NCI-H2196 (cell line): ENCODE measurements at regions not wholly inside any gene's neighbourhood (a gene's known extent, or its start where the extent isn't known, plus 50 kb on each side); places are given as distances from the start of the nearest gene placed in this dataset.
"Not testable (repeated sequence)": the region's sequence is repeated elsewhere in the genome, so short reads cannot be mapped to it uniquely, and the experiment has no call there.

Experiments
- DNase-seq: peaks from one replicate; lab custom pipeline; 2025; ENCODE audit not compliant: unreplicated experiment; lab: John Stamatoyannopoulos, UW

DNA sequence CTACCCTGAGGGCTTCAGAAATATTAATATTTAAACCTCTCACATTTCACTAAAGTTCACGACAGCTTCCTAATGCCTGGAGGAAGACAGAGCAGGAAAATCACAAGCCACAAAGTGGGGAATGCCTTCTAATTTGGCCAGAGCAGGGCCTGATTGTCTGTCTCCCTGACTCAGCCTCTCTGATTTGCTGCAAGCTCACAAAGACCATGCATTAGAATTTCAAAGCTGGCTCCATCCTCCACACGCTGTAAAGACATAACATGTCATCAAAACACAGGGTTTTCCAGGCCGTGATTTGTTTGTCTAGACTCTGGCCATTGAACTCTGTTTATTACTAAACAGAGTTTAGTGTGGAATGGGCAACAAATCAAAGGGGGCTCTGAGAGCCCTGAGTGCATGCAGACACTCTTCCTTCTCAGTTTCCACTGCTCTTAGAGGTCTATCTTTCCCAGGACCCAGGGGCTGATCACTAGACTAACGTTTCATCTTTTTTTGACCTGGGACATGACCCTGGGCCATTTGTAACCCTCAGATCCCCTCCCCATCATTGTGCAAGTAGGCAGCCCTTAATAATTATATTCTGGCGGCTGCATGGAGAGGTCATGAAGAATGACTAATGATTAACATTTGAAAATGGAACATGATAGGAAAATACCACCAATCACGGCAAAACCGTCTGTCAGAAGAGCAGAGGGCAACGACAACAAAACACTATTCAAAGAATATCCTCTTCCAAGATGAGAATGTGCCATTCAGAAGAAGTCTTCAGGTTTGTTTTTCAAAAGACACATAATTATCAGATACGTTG, 140.2 kb downstream of the ENC1 start:
- no peak for DNase-seq

DNA sequence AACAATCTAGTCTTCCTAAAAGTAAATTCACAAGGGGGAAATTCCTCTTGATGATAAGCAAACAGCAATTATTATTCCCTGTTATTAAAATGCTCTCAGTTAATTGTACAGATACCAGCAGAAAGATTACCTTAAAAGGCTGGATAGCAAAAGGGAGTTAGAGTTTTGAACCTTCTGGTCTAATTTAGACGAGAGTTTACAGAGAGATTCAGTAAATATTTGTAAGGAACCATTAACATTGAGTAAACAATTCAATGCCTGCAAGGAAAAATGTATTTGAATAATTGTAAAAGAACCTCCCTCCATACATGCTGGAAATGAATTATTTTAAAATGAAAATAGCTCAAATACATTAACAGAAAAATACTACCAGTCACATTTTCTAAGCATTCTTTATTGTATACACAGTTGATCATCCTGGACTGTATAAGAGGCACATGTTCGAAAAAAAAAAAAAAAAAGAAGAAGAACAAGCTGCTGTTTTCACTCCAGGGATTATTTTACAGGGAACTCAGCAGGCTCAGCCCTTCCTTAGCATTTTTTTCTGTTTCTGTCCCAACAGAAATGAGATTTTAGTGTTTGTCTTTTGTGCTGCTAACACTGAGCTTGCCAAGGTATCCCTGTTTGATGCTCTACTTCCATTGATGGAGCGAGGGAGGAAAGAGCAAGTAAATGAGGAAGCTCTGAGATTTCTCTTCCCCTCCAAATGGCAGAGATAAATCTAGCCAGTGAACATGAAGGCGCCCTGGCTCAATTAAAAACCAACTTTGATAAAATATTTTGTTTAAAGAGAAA, 141.1 kb downstream of the ENC1 start:
- no peak for DNase-seq

DNA sequence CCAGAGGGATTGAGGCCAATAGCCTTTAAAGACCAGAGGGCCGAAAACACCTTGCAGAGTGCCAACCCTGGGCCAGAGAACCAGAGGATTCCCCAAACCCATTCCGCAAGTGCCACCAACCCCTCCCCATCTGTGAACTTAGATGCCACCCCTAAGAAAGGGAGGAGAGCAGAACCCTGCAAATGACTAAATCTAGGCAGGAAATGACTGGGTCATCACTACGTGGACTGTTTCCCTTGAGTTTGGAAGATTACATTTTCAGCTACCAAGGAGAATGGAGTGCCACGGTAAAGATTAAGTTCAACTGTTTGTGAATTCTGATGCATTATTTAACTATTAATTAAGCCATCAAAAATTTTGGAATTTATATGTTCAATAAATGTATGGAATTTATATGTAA, 142.8 kb downstream of the ENC1 start:
- DNase-seq = no peak

DNA sequence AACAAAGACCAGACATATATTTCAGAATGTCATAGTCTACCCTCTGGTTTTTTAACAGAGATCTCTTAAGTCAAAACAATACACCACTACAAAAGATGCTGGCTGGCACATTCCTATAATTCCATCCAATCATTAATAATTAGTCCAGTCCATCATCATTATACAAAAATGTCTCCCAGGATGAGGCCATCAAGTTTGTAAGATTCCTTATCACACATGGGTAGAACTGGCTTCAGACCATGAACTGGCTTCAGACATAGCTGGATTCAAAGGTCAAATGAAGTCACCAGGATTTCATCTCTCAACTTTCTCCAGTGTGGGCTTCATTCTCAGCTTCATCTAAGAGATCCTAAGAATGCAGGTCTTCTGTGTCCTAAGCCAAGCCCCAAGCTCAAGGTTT, 147.1 kb downstream of the ENC1 start:
- no peak for DNase-seq

DNA sequence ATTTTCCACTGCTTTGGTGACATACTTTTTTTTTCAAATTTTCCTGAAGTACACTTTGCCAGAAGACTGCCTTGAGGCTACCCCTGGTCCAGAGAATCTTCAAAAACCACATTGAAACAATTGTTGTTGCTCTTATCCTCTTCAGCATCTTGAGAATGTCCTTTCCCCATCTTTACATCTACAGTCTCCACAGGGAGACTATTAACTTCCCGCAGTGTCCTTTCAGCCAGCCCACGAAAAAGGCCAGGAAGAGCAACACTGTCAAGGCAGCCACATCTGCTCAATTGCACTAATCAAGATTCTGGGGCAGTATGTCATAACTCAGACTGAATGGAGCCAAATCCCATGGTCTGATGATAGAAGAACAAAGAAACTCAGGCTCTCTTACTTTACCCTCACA, 148.3 kb downstream of the ENC1 start:
- no peak for DNase-seq

DNA sequence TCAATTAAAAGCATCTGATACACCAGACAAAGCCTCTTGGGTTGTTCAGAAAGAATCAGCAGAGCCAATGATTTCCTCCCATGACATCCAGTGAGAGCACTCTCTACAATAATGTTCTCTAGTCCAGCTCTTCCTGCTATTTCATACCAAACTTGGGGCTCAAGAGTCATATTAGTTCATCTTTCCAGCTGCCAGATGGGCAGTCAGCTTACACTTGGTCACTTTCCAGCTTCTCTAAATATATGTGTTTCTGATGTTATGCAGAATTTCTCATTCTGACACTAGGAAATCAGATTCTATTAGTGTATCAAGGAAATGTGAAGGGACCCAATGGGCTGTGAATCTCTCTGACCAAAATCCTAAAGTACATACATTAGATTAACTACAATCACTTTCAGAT, 148.9 kb downstream of the ENC1 start:
- no peak for DNase-seq

DNA sequence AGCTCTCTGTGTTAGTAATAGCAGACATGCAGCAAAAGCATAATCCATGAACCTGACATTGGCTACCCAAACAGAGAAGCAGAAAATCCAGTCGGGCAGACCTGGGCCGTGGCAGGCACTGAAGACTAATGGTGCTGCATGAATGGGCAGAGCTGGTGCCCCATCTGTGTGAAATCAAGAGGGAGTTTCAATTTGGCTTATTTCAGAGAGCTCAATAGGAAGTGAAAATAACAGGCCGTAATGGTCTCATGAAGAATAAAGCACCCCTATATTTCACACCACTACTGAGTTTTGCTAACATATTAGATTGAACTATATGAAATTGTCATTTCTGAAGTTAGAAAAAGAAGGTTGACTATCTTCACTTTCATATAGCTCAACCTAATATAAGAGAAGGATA, 149.7 kb downstream of the ENC1 start:
- no peak for DNase-seq

DNA sequence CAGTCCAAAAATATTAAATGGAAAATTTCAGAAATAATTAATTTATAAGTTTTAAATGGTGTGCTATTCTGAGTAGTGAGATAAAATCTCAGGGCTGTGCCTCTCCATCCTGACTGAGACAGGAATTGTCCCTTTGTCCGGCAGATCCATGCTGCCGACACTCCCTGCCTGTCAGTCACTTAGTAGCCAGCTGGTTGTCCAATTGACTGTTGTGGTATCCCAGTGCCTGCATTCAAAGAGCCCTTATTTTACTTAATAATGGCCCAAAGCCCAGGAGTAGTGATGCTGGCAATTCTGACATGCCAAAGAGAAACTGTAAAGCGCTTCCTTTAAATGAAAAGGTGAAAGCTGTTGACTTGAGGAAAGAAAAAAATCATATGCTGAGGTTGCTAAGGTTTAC, 157.5 kb downstream of the ENC1 start:
- no peak for DNase-seq

DNA sequence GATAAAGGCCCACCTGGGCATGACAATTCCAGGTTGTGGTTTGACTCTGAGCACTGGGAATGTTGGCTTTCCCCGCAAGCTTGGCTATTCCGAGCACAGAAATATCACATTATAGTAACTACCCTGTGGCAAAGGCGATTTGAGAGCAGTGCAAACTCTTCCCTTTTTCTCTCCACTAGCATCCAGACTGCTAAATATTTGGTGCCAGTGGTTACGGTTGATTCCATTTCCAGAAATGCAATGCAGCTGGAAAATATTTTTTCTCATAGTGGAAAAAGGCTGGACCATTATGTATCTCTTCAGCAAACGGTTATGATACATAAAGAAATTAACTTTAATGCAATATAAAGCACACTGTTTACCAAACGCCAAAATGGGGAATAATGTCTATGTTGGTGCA, 158.0 kb downstream of the ENC1 start:
- no peak for DNase-seq

DNA sequence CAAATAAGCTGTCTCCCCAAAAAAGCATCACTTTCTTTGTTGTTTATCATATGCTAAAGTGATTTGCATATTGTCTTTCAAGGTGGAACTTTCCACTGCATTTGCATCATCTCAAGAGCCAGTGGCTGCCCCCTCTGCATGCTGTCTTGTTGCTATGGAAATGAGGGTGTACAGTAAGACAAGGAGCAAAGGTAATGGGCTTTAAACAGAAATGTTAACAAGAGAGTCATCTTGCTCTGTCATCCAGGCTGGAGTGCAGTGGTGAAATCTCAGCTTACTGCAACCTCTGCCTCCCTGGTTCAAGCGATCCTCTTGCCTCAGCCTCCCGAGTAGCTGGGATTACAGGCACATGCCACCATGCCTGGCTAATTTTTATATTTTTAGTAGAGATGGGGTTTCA, 159.2 kb downstream of the ENC1 start:
- not testable (repeated sequence) for DNase-seq

DNA sequence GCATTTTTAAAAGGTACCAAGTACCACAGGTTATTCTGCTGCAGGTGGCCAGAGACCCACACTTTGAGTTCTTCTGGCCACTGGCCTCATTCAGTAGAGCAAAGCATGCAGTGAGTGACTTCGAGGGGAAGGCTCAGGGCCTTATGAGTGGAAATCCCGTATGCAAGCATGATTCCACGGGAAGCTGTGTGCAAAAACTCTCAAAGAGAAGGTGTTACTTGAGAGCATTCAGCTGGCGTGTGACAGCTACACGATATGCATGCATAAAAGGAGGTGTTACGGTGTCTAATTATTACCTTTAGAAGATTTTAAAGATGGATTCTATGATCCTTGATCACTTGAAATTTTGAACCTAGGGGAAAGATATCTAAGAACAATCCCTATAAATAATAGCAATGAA, 160.3 kb downstream of the ENC1 start:
- no peak for DNase-seq

DNA sequence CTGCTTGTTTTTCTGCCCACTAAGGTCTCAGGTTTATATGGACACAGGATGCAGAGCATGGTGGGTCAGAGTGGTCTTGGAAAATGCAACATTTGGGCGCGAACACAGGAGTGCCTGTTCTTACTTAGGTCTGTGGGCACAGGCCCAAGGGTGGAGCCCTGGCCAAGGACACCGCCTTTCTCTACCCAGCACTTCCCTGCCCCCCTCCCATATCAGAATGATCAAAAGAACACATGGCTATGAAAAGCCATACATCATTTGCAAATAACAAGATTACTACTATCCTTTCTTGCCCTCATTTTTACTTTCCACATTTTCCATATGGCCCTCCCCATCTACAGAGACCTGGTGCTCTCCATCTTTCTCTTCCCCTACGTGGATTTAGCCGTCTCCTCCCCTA, 162.2 kb downstream of the ENC1 start:
- no peak for DNase-seq

DNA sequence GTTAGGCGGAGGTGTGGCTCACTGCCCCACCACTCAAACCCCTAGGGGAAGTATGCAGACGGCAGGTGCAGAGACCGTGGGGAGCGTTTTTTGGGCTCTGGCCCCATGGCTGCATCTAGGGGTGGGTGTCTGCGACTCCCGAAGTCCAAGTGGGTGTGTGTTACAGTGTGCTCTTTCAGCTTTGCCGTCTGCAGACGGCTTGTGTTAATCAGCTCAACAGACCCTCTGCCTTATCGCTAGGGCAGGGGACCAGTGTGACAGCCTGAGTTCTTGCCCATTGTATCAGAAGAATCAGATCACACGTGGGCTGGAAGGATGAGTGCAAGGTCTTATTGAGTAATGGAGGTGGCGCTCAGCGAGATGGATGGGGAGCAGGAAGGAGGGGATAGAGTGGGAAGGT, 162.8 kb downstream of the ENC1 start:
- no peak for DNase-seq

DNA sequence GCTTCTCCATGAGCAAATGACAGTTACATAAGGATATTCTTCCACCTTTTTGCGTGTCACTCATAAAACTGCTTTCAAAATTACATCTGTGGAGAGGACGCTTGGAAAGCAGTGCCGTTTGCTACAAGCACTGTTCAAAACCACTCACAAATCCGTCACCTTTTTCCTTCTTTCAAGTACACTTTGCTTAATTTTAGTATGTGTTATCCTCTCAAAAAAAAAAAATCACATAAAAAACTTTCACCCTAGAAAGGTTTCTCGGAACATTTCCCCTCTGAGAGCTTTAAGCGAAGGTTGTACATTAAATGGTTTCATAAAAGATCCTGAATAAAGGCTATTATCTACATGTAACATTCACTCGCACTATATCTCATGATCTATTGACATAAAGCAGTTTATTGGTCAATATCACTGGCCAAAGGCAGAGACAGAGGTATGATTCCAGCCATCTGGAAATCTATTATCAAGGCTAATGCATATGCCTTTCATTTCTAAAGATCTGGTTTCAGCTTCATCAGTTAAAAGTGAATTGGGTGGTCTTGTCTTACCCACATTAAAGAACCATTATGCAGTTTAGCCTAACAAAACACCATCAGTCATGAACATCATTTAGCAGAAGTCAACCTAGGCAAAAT, 163.6 kb downstream of the ENC1 start:
- no peak for DNase-seq

DNA sequence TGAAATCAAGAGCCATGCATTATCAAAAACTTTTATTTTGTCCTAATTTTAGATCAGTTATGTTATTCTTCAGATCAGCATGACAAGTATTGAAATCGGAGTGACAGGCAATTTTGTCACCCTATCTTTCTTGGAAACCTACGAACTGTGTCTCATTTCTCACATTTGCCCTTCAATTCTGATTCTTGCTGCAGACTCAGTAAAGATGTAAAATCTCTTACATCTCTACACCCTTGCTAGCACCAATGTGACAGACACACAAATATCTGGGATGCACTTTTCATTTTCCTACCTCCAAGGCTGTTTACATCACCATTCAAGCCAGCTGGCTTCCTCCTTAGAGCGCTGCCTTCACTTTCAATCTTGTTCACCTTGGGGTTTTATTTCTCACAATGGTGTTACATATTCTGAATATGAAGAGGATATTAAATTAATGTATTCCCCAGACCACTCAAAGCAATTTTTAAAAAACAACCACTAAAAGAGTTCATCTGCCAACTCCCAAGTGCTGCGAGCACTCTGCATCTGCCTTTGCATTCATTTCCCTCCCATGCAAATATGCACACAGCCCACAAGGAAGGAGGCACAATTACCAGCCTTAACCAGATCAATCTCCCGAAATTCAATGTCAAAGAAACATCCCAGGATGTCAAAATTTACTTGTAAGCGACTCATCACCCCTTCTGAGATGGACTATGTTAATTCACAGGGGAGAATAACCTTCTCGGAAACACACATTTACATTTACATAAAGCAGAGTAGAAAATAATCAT, 164.3 kb downstream of the ENC1 start:
- no peak for DNase-seq

DNA sequence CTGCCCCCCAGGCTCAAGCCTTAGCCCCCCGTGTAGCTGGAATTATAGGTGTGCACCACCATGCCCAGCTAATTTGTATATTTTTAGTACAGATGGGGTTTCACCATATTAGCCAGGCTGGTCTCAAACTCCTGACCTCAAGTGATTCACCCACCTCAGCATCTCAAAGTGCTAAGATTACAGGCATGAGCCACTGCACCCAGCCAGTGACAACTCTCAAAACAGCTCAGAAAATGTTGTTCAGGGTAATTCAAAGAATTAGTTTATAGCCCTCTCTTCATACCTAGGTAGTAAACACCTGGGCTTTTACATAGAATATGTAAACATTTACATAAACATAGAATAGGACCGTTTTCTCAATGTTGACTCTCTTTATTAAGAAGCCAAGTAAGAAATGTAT, 168.7 kb downstream of the ENC1 start:
- DNase-seq = no peak

DNA sequence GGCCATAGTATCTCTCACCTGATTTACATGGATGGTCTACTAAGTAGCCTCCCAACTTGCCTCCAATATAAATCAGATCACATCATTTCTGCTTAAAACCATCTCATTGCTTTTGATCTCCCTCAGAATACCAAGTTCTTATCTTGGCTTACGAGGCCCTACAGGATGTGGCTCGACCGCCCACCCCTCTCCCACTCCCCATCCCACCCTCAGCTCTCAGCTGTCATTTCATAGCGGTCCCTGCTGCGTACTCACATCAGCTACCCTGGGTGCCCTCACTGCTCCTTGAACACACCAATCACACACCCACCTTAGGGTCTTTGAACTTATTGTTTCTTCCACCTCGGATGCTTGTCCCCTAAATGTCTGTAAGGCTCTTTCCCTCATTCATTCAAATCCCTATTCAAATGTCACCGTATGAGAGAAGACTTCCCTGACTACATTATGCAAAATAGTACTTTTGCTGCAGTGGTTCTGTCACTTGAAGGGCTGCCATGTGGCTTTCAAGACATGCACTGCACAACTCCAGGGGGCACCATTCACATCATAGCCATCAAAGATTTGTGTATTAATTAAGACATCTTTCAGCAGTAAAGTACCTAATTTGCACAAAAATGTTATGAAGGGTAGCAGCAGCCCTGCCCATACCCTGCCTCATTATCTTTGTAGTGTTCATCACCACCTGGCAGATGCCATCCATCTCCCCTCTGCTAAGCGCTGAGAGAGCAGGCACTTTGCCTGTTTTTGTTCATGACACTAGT, 171.1 kb downstream of the ENC1 start:
- no peak for DNase-seq

DNA sequence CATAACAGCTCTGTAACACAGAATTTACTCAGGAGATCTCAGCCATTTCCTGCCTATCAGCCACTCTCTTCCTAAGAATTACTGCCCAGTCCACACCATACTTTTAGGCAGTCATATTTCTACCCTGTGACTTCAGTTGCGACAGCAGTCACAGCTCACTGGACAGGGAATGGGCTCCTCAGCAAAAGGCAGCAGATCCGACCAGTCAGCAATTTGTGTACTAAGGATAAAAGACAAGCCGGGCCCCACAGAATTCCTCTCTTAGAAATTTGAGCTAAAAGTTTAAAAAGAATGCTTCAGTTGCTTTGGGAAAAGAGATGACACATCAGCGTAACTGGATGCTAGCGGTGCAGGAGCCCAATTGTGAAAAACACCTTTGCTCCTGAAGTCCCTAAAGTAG, 172.1 kb downstream of the ENC1 start:
- no peak for DNase-seq

DNA sequence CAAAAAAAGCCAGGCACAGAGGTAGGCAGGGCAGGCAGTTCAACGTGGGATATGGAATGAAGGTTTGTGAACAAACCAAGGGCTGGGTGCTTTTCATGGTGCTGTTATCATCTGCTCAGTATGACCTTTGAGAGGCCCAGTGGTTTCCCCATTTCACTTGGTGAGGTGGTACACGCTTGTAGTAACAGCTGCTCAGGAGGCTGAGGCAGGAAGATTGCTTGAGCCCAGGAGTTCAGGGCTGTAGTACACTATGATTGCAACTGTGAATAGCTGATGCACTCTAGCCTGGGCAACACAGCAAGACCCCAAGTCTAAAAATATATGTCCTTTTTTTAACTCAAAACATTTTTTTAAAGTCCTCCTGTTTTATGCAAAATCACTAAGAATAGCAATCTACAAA, 174.8 kb downstream of the ENC1 start:
- DNase-seq = no peak

DNA sequence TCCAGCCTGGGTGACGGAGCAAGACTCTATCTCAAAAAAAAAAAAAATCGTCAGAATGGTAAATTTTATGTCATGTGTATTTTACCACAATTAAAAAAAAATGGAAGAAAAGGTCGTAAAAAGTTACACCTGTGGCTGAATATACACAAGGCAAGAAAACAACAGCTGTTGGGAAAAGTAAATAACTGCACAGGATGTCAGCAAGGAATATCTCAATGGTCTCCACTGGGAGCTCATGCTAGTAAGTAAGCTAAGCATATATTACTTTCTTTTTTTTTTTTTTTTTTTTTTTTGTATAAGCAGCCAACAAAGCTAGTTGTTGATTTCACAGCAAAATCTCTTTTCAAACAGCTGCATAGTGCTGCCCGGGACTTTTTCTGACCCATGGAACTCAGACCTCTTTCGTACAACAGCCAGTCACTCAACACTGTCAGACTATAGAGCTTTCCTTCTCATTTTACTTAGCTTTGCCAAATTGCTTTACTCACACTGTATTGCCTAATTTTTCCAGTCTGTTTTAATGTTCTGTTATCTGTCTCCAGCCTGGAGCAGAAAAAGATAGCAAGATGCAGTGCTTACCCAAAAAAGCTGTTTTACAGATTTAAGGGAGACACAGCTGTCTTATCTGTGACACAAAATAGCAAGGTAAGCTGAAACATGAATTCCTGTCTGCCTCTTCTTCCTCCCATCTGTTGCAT, 175.9 kb downstream of the ENC1 start:
- DNase-seq = no peak
